GM12892 (cell line): ENCODE measurements at regions not wholly inside any gene's neighbourhood (a gene's known extent, or its start where the extent isn't known, plus 50 kb on each side); places are given as distances from the start of the nearest gene placed in this dataset.

ENCODE experiments used
- POLR2A ChIP-seq: IDR thresholded peaks from 2 replicates; pipeline ENCODE4 v1.6.1; 2011; ENCODE audit warnings: low read depth, low read length, control low read depth
- TAF1 ChIP-seq: IDR thresholded peaks from 2 replicates; pipeline ENCODE4 v1.6.1; 2011; ENCODE audit warnings: low read depth, mild to moderate bottlenecking, control low read depth, low read length, borderline replicate concordance

DNA sequence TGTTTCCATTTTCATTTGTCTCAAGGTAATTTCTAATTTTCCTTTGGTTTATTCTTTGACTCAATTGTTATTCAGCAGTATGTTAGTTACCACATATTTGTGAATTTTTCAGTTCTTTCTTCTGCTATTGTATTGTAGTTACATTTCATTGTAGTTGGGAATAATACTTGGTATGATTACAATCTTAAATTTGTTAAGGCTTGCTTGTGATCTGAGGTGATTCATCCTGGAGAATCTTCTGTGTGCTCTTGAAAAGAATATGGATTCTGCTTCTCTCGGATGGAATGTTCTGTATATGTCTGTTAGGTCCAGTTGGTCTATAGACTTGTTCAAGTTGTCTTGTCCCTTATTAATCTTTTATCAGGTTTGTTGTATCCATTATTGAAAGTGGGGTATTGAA is 63.4 kb upstream of the VEPH1 start:
- TF ChIP-seq TAF1 (no peak), POLR2A (no peak)
